Fibroblast of peridontal ligament (primary cell): ENCODE measurements at regions not wholly inside any gene's neighbourhood (a gene's known extent, or its start where the extent isn't known, plus 50 kb on each side); places are given as distances from the start of the nearest gene placed in this dataset.
"Not testable (repeated sequence)": the region's sequence is repeated elsewhere in the genome, so short reads cannot be mapped to it uniquely, and the experiment has no call there.

Experiments
- DNase-seq: peaks from one replicate; pipeline ENCODE4 v3.0.0-alpha.2; 2010; ENCODE audit errors: extremely low read depth

DNA sequence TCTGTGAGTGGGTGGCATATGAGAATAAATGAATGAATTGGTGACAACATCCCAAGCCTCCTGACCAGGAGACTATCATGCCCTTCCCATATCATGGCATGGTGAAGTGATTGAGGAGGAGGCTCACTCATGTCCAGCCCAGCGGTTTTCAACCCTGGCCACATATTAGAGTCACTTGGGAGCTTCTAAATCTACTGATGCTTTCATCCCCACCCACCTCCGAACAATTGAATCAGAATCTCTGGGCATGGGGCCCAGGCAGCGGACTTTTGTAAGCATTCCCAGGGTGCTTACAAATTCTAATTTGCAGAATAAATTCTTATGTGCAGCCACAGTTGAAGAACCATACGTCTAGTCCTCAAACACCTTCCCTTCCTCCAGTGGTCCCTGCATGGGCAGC lies 81.7 kb upstream of the SEC11C start:
- peak; percentile 88 for DNase-seq

DNA sequence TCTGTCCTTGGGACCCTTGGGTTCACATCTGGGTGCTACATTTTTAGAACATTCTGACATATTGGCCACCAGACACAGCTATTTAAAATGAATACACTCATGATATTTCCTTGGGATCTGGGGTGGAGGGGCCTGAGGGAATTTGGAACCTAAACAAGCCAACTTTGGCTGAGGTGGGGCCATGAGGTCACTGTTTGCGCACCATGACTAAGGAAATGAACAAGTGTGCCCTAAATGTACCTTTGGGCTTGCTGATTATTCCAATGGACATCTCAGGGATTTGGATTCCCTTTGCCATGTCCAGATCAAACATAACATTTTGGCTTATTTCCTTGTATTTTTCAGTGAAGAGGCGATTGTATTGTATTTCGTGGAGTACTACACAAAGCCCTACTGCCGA lies 80.5 kb upstream of the SEC11C start:
- DNase-seq = no peak

DNA sequence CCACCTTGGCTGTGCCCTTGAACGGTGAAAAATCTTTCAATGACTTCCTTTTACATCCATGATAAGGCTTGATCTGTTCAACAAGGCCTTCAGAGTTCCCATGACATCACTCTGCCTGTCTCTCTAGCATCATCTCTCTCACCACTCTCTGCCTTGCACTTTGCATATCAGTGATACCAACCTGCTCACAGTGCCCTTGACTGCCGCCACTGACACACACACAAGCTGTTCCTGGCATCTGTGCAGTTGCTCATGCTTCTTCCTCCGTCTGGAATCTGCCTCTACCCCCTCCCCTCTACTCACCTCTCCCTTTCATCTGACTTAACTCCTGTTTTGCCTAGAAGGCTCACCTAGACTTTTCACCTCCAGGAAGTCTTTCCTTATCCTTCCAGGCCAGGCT lies 79.1 kb upstream of the SEC11C start:
- DNase-seq = no peak

DNA sequence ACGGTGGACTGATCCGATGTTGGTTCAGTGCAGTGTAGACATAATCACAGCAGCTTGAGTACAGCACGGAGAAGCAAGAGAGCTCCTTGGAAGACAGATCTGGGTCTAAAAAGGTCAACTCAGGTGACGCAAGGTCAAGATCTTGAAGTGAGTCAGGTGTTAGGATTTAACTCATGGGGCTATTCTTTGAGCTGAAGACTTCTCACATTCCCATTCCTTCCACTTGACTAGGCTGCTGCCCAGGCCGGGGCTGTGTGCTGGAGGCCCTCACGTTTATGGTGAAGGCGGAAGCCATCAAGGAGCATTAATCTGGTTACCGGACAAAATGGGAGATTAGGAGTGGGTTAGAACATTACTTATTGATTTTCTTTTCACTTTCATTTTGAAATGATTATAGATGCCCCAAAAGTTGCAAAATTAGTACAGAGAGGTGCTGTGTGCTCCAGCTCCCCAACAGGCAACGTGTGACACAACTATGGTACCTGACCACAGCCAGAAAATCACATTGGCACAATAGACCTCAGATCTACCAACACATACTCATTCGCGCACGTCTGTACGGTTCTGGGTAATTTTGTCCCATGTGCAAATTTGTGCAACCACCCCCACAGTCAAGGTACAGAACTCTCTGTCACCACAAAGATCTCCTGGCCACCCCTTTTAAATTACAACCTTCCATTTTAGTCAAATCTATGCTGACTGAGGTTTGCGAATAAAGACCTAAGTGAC lies 77.6 kb upstream of the SEC11C start:
- DNase-seq = no peak

DNA sequence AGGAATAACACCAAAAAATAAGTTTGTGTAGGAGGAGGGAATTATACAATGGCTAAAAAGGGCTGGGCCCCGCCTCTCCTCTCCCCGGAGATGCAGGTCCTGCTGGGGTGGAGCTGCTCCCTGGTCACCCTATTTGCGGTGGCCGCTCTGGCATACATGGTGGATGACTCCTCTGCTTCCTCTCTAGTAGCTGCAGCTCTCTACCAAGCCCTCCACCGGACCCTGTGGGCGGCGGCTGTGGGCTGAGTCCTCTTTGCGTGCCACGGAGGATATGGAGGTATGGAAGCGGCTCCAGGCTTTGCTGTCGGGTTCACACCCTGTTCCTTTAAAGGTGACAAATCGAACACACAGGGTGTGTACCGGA lies 77.1 kb upstream of the SEC11C start:
- DNase-seq = no peak

DNA sequence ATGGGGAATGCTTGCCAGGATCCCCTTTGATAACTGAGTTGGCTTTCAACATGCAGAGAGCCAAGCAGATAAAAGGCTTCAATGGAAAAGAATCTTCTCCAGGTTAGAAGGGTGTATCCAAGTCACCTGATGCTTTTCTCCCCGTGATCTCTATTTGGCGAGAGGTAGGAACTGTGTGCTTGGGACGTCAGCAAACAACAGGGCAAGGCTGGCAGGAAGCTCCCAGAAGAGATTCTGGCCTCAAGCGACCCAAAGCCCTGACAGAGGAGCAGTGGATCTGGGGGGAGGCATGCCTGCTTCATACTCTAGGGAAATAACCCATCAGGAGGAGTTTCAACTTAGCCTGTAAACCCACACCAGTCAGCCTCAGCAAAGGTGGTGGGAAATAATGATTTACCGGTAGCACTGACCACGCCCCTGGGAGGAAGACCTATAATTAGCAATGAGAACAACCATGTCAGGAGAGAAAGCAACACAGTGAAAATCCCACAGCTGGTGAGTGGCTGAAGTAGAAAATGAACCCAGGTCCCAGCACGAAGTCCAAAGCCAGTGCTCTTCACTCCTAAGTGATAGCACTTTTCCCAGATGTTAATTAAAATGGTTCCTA lies 76.3 kb upstream of the SEC11C start:
- DNase-seq = no peak

DNA sequence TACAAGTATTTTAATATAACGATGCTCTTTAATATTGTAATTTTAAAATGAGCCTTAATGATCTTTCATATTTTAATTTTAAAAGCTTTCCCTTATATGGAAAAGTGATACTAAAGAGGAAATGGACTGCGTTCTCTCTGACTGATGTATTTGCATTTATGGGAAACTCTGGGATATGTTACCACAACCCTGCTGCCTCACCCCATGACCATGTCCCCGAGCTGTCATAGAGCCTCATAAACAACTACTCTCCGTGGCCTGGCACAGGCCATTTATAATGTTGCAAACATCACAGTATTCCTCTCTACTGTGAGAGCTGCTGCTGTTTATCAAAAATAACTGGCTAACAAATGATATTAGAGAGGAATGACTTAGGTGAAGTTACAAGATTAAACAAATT lies 75.8 kb upstream of the SEC11C start:
- DNase-seq = no peak

DNA sequence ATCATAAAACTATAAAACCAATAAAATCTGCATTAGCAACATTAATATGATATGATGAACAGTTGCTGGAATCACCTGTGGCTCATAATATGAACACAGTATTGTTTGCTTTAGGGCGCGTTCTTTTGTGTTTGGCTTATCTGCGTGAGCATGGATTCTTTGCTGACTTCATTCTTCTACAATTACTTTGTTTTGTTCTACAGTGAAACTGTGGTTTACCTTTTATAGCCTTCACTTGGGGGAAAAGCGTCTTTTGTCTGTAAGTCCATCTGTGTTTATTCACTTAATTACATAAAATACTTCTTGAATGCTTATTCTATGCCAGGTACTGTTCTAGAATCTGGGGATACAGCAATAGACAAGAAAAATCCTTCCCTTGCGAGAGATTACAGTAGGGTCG lies 74.0 kb upstream of the SEC11C start:
- no peak for DNase-seq

DNA sequence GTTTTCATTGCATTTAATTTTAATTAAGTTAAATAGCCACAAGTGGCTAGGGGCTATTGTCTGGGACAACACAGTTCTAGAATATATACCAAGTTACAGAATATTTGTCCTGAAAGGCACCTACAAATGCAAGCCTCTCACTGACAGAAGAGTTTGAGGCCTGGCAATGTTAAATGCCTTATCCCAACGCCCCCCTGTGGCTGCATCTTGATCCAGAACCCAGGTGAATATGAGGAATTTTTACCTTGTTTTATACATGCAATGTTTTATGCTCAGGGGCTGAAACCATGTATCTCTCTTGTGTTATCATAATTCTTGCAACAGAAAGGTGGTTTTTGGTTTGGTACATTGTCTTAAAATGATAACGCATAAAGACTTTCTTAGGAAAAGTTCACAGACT lies 71.8 kb upstream of the SEC11C start:
- DNase-seq = peak; percentile 50

DNA sequence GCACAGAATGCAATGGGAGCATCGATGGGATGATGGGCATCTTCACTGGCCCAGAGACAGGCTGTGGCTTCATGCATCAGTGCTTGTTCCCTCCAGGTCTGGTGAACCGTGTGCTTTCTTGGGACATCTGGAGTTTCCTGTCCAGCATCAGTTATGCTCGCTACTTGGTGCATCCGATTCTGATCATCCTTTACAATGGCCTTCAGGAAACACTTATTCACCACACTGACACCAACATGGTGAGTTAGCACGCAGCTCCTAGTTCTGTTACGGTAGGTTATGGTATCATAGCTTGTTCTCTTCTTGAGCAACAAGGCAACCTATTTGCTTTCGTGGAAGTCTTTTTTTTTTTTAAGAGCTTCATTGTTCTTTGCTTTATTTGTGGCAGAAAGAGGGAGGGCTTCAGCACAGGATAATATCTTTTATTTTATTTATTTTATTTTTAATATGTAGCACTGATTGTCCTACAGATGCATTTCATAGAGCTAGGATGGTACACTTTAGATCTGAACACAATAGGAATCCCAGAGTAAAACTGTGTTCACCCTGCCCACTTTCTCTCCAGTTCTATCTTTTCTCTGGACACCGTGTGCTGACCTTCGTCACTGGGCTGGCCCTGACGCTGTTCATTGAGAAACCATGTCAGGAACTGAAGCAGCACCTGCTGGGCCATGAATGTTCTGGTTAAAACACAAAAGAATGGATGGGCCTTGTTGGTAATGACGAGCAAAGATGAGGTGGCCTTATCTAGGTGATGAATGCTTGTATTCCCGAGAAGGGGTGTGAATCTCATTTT lies 71.2 kb upstream of the SEC11C start:
- DNase-seq = no peak

DNA sequence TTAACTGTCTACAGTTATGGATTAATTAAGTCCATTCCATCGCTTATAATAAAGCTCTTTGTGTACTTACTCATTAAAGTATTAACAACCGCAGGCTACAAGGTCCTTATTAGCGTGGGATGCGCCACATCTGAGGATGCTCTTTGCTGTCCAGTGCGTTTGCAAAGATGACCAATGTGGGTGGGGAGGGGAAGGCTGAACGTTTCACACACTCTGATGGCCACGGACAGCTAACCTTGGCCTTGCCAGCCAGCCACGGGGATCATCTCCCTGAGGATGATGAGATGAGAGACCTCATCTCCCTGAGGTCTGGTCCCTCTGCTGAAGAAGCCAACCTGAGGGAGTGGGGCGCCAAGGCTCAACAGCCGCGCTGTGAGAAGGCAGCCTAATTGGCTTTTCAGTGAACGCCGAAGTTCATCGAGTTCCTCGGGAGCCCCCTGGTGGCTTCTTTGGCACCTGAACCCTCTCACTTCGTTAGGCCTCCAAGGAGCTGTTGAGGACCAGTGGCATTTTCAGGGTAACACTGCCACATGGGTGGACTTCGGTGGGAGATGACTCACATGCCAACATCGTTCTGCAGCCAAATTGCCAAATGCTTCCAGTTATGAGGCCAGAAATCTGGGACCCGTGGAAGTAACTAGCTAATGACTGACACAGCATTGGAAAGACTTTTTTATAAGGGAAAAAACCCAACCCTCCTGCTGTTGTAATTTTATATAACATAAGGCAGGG lies 69.3 kb upstream of the SEC11C start:
- DNase-seq = peak; percentile 84

DNA sequence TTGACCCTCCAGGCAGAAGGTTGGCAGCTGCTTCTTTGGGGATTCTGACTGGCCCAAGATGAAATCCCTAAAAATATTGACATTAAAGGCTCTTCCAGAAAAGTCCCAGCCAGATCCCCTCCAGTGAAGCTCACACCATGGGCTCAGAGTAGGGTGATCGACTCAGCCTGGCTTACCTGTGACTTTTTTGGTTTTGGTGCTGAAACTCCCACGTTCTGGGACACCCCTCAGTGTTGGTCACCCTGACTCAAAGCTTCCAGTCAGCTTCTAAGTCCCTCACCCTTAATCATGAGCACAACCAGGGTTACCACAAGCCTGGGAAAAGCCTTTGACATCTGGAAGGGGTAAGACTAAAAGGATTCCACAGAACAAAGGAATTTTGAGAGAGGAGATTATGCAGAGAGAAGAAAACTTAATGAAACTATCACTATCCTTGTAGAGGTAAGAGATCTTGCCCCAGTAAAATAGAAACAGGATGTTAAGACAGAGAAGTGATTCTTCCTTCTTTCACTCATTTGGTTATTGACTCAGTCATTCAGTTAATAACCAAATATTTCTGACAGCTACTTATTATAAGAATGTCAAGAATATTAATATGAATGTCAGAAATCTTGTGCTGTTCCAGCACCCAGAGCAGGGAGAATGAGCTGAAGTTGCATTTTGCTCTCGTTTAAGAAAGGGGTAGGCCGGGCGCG lies 66.8 kb upstream of the SEC11C start:
- DNase-seq = no peak

DNA sequence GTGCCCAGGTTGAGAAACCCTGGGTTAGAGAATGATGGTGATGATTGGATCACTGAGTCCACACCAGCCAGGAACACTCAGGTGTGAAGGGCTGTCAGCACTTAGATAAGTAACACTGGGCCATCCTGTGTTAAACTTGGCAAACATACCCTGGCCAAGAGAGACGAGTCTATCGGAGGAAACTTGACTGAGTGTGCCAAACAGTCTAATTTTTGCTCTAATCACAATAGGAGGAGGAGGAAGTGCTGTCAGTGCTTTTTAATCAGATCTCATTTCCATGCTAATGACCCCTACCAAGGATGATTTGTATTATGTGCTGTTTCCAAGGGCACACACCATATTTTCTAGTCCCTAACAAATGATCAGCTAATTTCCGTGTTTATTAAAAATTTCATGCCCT lies 63.8 kb upstream of the SEC11C start:
- no peak for DNase-seq

DNA sequence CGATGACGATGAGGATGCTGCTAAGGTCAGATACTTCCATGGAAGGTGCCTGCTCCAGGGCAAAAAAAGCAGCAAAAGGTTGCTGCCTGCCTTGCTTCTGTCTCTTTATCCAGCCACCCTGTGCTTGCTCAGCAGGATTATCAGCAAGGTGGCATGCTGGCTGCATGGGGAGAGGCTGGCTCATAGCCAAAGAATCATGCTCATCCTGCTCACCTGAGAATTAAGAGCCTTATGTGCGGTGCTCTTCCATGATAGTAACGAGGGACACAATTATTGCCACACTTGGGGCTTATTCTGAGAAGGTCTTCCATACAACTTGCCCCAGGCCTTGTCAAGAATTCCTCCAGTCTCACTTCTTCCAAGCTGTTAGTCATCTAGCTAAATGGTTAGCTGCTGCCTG lies 60.4 kb upstream of the SEC11C start:
- no peak for DNase-seq

DNA sequence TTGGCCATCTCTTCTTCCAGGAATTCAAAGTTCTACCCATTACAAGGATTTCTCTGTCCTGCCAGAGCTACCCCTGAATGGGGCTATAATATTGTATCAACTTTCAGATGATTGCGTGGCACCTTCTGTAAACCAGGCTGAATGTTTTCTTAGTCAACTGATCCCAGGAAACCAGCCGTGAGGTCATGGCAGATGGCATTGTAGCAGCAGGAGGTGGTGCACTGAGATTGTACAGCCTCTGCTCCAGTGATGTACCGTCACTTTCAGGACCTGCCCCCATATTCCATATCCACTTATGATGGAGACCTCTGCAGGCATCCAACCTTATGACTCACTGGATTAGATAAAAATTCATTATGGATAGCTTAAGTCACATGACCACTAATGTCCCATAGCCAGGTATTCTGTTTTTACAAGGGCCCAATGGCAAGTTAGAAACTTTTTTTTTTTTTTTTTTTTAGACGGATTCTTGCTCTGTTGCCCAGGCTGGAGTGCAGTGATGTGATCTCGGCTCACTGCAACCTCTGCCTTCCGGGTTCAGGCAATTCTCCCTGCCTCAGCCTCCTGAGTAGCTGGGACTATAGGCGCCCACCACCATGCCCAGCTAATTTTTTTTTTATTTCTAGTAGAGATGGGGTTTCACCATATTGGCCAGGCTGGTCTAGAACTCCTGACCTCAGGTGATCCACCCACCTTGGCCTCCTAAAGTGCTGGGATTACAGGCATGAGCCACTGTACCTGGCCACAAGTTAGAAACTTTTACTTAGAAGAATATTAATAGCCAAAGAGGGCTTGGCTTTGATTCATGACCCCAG lies 59.8 kb upstream of the SEC11C start:
- DNase-seq = not testable (repeated sequence)

DNA sequence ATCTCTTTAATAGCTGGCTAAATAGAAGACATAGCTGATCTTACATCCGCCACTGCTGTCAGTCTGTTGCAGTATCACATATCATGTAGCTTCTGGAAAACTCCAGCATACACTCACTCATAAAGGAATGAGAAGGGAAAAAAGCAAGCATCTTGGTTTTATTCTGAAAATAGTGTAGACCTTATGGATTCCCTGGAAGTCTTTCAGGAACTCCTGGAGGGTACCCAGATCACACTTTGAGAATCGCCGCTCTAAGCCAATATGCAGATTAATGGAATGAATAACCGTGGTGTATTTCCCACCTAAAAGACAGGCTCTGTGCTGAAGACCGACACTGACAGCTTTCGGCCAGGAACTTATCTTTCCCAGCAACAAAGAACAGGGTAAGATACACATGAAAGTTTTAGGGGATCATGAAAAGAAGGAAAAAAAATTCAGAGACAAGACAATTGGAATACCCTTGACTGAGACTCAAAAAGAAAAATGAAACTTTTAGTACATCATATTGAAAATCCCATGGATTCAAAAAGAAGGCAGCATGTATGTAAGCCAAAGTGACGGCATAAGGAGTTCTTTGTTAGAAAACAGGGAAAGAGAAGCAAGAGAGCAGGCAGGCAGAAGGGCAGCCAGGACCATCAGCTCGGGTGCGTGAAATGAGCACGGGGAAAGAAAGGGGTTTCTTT lies 56.4 kb upstream of the SEC11C start:
- DNase-seq = no peak

DNA sequence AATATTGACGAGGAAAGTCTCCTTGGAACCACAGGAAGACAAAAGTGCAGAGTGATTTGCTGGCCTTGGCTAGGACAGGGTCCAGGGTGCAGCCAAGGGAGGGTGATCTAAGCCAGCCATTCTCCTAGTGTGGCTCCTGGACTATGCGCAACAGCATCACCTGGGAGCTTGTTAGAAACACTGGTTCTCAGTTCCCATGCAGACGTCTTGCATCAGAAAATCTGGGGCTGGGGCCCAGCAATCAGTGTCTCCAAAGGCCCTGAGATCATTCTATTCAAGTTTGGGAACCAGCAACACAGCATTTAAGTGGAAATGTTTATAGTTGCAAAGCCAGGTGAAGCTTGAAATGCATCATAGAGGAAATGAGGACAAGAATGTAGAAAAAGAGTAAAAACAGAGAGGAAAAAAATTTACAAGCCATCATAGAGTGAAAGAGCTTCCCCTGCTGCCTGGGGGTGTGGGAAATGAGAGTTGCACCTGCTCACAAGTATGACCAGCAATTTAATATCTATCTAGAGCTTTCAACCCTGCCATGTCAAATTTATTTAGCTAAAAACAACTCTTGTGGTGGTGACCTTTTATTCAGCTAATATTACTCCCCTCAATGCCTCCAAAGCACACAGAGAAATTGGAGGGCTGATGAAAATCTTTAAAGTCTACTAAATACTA lies 54.4 kb upstream of the SEC11C start:
- DNase-seq = no peak

DNA sequence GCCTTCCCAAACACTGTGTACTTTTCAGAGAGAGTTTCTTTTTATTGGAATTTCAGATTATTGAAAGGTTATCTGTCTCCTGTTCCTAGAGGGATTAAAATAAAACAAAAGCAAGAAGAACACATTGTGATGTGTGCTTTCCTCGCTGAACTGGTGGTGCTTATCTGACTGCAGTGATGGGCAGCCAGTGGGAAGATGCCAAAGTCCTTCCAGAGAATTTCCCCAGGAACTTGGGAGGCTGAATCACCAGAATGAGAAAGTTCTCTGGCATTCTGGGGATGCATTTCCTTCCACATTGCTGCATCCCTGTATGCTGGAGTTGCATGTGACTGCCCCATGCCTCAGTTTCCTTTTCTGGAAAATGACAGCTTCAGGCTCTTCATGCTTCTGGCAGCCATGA lies 53.9 kb upstream of the SEC11C start:
- peak; percentile 58 for DNase-seq

DNA sequence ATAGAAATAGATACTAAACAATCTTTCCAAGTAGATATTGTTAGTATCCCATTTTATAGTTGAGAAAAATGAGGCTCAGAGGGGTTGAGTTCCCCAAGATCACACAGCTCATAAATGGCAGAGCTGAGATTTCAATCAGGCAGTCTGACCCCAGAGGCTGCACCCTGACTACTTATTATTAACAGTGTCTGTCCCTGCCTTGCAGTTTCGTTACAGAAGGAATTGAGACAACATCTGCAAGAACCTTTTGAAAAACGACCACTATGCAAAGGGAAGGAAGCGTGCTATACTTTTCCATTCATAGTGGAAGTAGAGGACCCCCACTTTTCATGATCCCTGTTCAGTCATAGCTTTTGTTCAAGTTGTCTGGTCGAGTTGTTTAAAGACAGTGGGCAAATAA lies 53.2 kb upstream of the SEC11C start:
- no peak for DNase-seq

DNA sequence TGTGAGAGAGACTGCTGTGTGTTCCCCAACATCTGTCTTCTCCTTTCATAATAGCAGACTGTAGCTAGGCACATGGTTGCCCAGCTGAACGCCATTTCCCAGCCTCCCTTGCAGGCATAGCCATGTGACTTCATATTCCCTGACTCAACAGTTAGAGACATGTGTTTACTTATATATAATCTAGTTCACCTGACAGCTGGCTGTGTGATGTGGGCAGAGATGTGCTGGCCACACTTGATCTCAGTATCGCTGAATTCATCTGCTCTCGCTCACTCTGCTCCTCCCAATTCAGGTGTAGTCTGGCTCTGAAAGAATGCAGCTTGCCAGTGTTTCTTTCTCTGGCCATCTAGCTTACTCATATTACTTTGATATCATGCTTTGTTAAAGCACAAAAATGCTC lies 52.3 kb upstream of the SEC11C start:
- DNase-seq = no peak
